Bronchial epithelial cell (primary cell): ENCODE measurements at regions not wholly inside any gene's neighbourhood (a gene's known extent, or its start where the extent isn't known, plus 50 kb on each side); places are given as distances from the start of the nearest gene placed in this dataset.

ENCODE experiments used
- DNase-seq: peaks from one replicate; pipeline ENCODE4 v3.0.0-alpha.2; 2010; ENCODE audit warnings: low read depth
- FAIRE-seq: peaks from 2 replicates; lab custom pipeline; 2011; peaks lifted over from hg19 to GRCh38; lab: Jason Lieb, UNC
- H3K27me3 ChIP-seq: 2 replicates; pipeline ENCODE4 v1.5.1; 2011; ENCODE audit warnings: low read length; ENCODE audit not compliant: control insufficient read depth, insufficient read depth
- H3K36me3 ChIP-seq: 2 replicates; pipeline ENCODE4 v1.5.1; 2011; ENCODE audit warnings: low read length; ENCODE audit not compliant: control insufficient read depth, insufficient read depth
- H3K4me3 ChIP-seq: 2 replicates; pipeline ENCODE4 v1.5.1; 2011; ENCODE audit warnings: mild to moderate bottlenecking, low read depth, low read length, control low read depth
- TF ChIP-seq, protein P1 (sequence below): IDR thresholded peaks from 2 replicates; pipeline ENCODE4 v1.5.1; 2011; ENCODE audit warnings: mild to moderate bottlenecking, moderate library complexity, low read length, control low read depth, inconsistent platforms; ENCODE audit not compliant: insufficient read depth, severe bottlenecking

DNA sequence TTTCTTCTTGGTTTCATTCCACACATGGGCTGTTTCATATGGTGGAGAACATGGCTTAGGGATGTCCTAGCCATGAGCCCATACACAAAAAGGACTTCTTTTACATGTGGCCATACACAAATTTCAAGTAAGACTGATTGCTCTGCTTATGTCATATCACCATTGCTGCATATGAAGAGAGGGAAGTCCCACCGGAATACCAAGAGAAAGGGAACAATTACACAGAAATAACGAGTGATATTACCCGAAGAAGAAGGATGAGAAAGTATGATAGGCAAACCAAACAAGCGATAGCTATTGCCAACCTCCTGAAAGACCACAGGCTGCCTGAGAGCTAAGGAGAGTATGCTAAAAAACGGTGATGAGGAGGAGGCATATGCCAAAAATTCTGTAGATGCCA lies 70.5 kb upstream of the TNFRSF21 start:
- no peak for DNase-seq
- TF ChIP-seq, protein P1, sequence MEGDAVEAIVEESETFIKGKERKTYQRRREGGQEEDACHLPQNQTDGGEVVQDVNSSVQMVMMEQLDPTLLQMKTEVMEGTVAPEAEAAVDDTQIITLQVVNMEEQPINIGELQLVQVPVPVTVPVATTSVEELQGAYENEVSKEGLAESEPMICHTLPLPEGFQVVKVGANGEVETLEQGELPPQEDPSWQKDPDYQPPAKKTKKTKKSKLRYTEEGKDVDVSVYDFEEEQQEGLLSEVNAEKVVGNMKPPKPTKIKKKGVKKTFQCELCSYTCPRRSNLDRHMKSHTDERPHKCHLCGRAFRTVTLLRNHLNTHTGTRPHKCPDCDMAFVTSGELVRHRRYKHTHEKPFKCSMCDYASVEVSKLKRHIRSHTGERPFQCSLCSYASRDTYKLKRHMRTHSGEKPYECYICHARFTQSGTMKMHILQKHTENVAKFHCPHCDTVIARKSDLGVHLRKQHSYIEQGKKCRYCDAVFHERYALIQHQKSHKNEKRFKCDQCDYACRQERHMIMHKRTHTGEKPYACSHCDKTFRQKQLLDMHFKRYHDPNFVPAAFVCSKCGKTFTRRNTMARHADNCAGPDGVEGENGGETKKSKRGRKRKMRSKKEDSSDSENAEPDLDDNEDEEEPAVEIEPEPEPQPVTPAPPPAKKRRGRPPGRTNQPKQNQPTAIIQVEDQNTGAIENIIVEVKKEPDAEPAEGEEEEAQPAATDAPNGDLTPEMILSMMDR, result no peak
- H3K4me3 ChIP-seq, result no peak overlapping the region
- no peaks in the 10 kb centered on the region for H3K36me3 ChIP-seq
- peaks cover 2% of the 10 kb centered on the region for H3K27me3 ChIP-seq
- no peak for FAIRE-seq

DNA sequence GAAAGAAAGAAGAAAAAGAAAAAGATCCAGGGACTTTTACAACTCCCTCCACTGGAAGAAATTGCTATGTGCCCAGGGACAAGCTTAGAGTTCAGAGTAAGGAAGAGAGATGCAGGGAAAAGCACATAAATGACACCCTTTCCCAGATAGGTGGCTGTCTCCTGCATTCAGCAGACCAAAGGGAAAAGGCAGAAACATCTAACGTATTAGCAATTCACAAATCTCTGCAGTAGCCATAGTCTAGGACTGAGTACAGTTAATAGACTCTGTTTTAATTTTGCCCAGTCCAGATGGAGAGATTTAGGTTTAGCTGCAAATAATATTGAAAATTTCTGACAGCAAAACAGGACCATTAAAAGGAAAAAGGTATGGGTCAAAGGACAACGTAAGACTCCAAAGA lies 71.3 kb upstream of the TNFRSF21 start:
- H3K36me3 ChIP-seq, result no peaks in the 10 kb centered on the region
- peaks cover 2% of the 10 kb centered on the region for H3K27me3 ChIP-seq
- FAIRE-seq (no peak), DNase-seq (no peak)
- TF ChIP-seq, protein P1, result no peak
- no peak overlapping the region for H3K4me3 ChIP-seq

DNA sequence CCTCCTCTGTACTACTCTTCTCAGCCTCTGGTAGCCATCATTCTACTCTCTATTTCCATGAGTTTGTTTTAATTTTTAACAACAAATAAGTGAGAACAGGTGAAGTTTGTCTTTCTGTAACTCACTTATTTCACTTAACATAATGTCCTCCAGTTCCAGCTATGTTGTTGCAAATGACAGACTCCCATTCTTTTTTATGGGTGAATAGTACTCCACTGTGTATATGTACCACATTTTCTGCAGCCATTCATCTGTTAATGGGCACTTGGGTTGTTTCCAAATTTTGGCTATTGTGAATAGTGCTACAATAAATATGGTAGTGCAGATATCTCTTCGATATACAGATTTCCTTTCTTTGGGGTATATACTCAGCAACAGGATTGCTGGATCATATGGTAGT lies 73.7 kb upstream of the TNFRSF21 start:
- Histone ChIP-seq H3K27me3 (no peaks in the 10 kb centered on the region), H3K36me3 (no peaks in the 10 kb centered on the region), H3K4me3 (no peak overlapping the region)
- no peak for FAIRE-seq
- DNase-seq, result no peak
- TF ChIP-seq, protein P1, result no peak

DNA sequence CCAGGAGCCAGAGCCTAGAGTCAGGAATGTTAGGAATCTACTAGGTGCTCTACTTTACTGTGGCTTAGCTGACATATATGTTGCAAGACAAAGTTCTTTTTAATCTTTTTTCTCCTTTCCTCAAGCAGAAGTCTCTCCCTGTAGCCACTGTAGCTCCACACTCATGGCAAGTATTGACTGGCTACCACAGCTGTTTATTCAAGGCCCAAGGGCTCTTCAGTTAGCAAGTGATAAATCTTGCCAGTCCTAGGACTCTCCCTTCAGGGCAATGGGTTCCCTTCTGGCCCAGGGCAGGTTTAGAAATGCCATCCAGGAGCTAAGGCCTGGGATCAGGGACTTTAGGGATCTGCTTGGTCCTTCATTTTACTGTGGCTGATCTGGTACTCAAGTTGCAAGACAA lies 82.0 kb upstream of the TNFRSF21 start:
- TF ChIP-seq, protein P1, result no peak
- no peak for FAIRE-seq
- no peaks in the 10 kb centered on the region for H3K36me3 ChIP-seq
- H3K27me3 ChIP-seq, result no peaks in the 10 kb centered on the region
- no peak for DNase-seq
- no peak overlapping the region for H3K4me3 ChIP-seq

DNA sequence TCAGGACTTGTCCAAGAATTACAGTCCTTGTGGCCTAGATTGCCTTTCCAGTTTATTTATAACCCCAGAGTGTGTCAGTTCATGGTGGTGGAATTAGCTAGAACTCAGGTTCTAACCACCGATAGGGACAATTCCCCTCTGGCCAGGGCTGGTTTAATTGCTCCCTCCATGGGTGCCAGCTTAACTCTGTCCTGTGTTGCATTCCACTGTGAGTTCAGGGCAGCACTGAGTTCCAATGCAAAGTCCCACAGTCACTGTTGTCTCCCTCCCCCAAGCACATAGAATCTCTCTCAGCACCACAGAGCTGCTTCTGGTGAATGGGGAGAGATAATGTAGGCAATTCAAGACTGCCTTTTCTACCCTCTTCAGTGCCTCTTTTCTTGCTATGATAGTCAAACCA lies 82.5 kb upstream of the TNFRSF21 start:
- TF ChIP-seq, protein P1, result no peak
- no peaks in the 10 kb centered on the region for H3K27me3 ChIP-seq
- no peak for FAIRE-seq
- no peak overlapping the region for H3K4me3 ChIP-seq
- no peak for DNase-seq
- H3K36me3 ChIP-seq, result no peaks in the 10 kb centered on the region

DNA sequence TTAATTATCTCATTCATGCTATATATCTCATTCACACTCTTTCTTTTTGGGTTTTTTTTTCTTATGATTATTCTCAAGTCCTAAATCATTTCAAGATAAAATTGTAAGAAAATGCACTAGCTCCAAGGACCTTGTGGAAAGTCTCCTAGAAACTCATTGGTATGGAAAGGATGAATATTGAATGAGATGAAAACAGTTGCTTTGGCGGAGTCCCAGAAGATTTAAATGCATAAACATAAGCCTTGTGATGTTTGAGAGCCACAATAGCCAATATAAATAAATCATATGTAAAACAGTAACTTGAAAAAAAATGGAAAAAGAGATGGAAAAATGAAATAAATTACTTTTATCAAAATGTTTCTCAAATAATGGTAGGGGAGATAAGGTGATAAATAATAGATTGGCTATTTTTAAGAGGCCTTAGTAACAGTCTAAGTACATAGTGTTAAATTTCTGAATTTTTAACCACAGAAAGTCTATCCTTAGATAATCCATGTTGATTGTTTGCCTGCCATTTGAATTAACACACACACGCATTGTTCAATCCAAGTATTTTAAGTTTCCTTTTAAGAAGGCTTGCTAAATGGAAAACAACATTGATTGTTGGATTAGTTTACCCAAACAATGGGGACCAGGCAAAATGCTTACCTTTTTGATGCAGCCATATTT lies 81.1 kb upstream of the CD2AP start:
- H3K4me3 ChIP-seq, result no peak overlapping the region
- DNase-seq (no peak), FAIRE-seq (no peak)
- H3K36me3 ChIP-seq, result no peaks in the 10 kb centered on the region
- TF ChIP-seq, protein P1, result no peak
- no peaks in the 10 kb centered on the region for H3K27me3 ChIP-seq
